Midbrain (tissue), 1 donor: ENCODE measurements at regions not wholly inside any gene's neighbourhood (a gene's known extent, or its start where the extent isn't known, plus 50 kb on each side); places are given as distances from the start of the nearest gene placed in this dataset.
A peak's percentile ranks its signal among the peaks of the same experiment; 100 is the strongest.
"Not testable (repeated sequence)": the region's sequence is repeated elsewhere in the genome, so short reads cannot be mapped to it uniquely, and the experiment has no call there.

Source experiments
- DNase-seq: peaks from one replicate; lab custom pipeline; 2025; lab: John Stamatoyannopoulos, UW

DNA sequence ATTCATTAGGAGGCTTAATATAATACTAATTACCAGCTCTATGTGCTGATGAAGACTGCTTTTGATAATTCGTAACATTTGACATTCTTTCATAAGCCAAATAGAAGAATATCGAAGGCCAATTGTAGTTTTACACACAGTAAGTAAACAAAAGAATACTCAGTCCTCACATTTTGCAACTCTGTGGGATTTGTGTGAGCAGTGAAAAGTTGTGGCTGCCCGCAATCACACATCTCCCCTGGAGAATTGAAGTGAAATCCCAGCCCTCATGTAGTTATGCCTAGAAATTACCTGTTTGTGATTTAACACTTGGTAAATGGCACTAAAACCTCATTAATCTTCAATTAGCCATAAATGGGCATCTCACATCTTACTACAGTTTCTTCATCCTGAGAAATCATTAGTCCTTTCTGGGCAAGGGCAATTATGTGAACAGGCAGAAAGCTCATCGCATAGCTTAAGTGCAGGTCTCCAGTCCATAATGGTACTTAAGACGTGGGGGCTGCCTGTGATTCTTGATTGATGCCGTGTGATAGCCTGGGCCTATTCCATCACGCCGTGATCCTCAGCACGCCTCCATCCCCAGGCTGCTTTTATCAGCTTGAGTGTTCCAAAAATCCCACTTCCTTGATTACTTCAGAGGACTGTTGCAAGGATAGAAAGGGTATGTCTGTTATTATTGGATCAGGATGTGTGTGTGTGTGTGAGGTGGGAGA lies 97.9 kb upstream of the METTL14 start:
- DNase-seq: no peak

- DNase-seq: no peak
Measured at GRCh38 chr4:118587946-118588345, 97.2 kb upstream of the METTL14 start.

DNA sequence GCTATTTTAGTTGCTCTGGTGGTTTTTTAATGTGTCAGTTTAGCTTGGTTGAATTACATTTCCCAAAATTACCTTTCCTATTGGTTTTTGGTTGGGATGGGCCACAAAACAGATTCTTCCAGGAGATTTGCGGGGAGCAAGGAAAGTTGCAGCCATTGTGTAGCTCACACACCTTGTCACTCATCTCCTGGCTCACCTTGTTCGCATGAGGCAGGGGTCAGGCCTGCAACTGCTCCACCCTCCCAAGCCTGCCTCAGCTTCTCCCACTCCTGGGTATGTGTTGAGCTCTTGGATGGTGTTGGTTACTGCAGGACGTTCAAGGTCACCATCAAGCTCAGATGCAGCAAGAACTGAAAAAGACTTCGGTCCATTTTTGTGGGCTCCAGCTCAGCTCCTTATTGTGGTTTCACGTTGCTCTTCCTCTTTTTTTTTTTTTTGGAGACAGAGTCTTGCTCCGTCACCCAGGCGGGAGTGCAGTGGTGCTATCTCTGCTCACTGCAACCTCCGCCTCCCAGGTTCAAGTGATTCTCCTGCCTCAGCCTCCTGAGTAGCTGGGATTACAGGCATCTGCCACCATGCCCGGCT lies 95.6 kb upstream of the METTL14 start:
- DNase-seq: no peak

GRCh38 chr4:118591339-118592046 lies 93.7 kb upstream of the METTL14 start:
- peak; percentile 92 for DNase-seq

- DNase-seq: not testable (repeated sequence)
Measured at GRCh38 chr4:118592289-118592688, 92.9 kb upstream of the METTL14 start.

- not testable (repeated sequence) for DNase-seq
Measured at GRCh38 chr4:118595883-118596282, 89.3 kb upstream of the METTL14 start.

GRCh38 chr4:118625097-118625496 lies 60.1 kb upstream of the METTL14 start:
- not testable (repeated sequence) for DNase-seq

DNA sequence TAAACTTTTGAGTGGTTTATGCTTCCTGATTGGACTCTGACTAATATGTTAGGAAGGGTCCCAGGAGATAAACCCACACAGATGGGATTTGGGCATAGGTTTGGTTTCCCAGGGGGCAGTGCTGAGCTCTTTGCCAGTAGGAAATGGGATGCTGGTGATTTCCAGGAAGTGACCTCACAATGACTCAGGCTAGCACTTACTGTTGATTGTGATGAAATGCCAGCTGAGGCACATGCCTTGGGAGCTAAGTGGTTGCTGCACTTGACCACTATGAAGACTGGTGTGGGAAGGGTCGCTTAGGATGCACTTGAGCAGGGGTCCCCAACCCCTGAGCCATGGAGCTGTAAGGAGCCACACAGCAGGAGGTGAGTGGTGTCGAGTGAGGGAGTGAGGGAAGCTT lies 55.5 kb upstream of the METTL14 start:
- DNase-seq: not testable (repeated sequence)

DNA sequence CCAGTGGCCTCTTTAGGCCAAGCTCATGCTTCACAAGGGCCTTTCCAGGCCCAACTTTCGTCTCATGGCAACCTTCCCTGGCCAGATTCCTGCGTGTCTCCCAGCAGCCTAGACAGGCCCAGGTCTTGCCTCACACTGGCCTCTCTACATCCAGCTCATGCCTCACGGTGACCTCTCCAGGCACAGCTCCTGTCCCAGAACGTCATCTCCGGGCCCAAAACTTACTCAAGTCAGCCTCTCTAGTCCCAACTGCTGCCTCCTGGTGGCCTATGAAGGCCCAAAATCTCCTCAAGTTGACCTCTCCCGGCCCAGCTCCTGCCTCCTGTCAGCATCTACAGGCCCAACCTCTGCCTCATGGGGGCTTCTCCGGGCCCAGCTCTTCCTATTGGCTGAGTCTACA lies 54.3 kb upstream of the METTL14 start:
- DNase-seq: not testable (repeated sequence)

GRCh38 chr4:118631321-118632050 lies 53.7 kb upstream of the METTL14 start:
- DNase-seq: not testable (repeated sequence)

DNA sequence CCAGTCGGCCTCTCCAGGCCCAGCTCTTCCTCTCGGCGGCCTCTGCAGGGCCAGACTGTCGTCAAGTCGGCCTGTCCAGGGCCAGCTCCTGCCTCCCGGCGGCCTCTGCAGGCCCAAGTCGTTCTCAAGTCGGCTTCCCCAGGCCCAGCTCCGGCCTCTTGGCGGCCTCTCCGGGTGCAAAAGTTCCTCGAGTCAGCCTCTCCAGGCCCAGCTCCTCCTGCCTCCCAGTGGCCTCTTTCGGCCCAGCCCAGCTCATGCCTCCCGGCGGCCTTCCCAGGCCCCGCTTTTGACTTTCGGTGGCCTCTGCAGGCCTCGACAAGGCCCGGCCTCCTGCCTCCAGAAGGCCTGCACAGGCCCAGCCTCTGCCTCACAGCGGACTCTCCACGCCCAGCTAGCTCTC lies 51.7 kb upstream of the METTL14 start:
- not testable (repeated sequence) for DNase-seq

DNA sequence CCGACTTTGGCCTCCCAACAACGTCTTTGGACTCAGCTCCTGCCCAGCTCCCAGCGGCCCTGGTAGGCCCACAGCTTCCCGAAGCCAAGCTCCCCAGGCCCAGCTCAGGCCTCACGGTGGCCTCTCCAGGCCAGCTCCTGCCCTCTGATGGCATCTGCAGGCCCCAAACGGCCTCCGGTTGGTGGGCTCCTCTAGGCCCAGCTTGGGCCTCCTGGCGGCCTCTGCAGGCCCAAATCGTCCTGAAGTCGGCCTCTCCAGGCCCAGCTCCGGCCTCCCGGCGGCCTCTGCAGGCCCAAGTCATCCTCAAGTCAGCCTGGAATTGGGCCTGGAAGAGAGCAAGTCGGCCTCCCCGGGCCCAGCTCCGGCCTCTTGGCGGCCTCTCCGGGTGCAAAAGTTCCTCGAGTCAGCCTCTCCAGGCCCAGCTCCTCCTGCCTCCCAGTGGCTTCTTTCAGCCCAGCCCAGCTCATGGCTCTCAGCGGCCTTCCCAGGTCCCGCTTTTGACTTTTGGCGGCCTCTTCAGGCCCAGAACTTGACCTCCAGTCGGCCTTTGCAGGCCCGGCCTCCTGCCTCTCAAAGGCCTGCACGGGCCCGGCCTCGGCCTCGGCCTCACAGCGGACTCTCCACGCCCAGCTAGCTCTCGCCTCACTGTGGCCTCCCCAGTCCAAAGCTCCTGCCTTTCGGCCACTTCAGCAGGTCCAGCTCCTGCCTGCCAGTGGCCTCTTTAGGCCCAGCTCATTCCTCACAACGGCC lies 50.9 kb upstream of the METTL14 start:
- DNase-seq: not testable (repeated sequence)
